ENCODE measurements at regions not wholly inside any gene's neighbourhood (a gene's known extent, or its start where the extent isn't known, plus 50 kb on each side); places are given as distances from the start of the nearest gene placed in this dataset.

- H3K79me2 ChIP-seq (ENCODE audit: insufficient read depth, low read length): no peaks in the 10 kb centered on the region
- DNase-seq (no peak), ATAC-seq (ENCODE audit: insufficient read depth, low read depth) (no peak)
- H3K9ac ChIP-seq (ENCODE audit: low read depth, low read length): no peak overlapping the region
- no peak overlapping the region for H2AFZ ChIP-seq (ENCODE audit: low read depth, low read length)
- H3K4me1 ChIP-seq (ENCODE audit: insufficient read depth, low read length): no peaks in the 10 kb centered on the region
- no peak overlapping the region for H3K27ac ChIP-seq (ENCODE audit: low read length)
- no peak overlapping the region for H3K4me2 ChIP-seq (ENCODE audit: insufficient read depth, low read length)
- no peaks in the 10 kb centered on the region for H3K36me3 ChIP-seq (ENCODE audit: insufficient read depth, low read length)
- no peaks in the 10 kb centered on the region for H4K20me1 ChIP-seq (ENCODE audit: insufficient read depth, low read length)
- TF ChIP-seq CTCF (IDR thresholded peaks at IDR 0.05; ENCODE audit: borderline replicate concordance, extremely low read depth, low read length, poor library complexity, severe bottlenecking) (no peak), EZH2 (IDR thresholded peaks at IDR 0.05; ENCODE audit: borderline replicate concordance, low read depth, low read length, severe bottlenecking) (no peak)
- H3K4me3 ChIP-seq (ENCODE audit: low read depth in 1 of 2, low read length in 2 of 2): no peak overlapping the region
- no peaks in the 10 kb centered on the region for H3K27me3 ChIP-seq (ENCODE audit: insufficient read depth, low read length, poor library complexity)
- no peaks in the 10 kb centered on the region for H3K9me3 ChIP-seq (ENCODE audit: insufficient read depth, low read length, severe bottlenecking)
These were observed 198.5 kb upstream of the C11orf87 start for GRCh38 chr11:109223451-109223850.

GRCh38 chr11:109229682-109230081 is 192.3 kb upstream of the C11orf87 start:
- no peaks in the 10 kb centered on the region for H3K4me1 ChIP-seq (ENCODE audit: insufficient read depth, low read length)
- no peak overlapping the region for H3K9ac ChIP-seq (ENCODE audit: low read depth, low read length)
- H4K20me1 ChIP-seq (ENCODE audit: insufficient read depth, low read length): no peaks in the 10 kb centered on the region
- no peaks in the 10 kb centered on the region for H3K9me3 ChIP-seq (ENCODE audit: insufficient read depth, low read length, severe bottlenecking)
- H3K4me2 ChIP-seq (ENCODE audit: insufficient read depth, low read length): no peak overlapping the region
- no peak overlapping the region for H3K4me3 ChIP-seq (ENCODE audit: low read depth in 1 of 2, low read length in 2 of 2)
- H3K27ac ChIP-seq (ENCODE audit: low read length): no peak overlapping the region
- no peaks in the 10 kb centered on the region for H3K79me2 ChIP-seq (ENCODE audit: insufficient read depth, low read length)
- TF ChIP-seq CTCF (IDR thresholded peaks at IDR 0.05; ENCODE audit: borderline replicate concordance, extremely low read depth, low read length, poor library complexity, severe bottlenecking): no peak
- TF ChIP-seq EZH2 (IDR thresholded peaks at IDR 0.05; ENCODE audit: borderline replicate concordance, low read depth, low read length, severe bottlenecking): no peak
- DNase-seq (no peak), ATAC-seq (ENCODE audit: insufficient read depth, low read depth) (no peak)
- H3K27me3 ChIP-seq (ENCODE audit: insufficient read depth, low read length, poor library complexity): no peaks in the 10 kb centered on the region
- no peak overlapping the region for H2AFZ ChIP-seq (ENCODE audit: low read depth, low read length)
- no peaks in the 10 kb centered on the region for H3K36me3 ChIP-seq (ENCODE audit: insufficient read depth, low read length)

GRCh38 chr11:109236188-109236587 is 185.8 kb upstream of the C11orf87 start:
- Histone ChIP-seq H3K9me3 (ENCODE audit: insufficient read depth, low read length, severe bottlenecking) (no peaks in the 10 kb centered on the region), H2AFZ (ENCODE audit: low read depth, low read length) (no peak overlapping the region), H3K79me2 (ENCODE audit: insufficient read depth, low read length) (no peaks in the 10 kb centered on the region), H4K20me1 (ENCODE audit: insufficient read depth, low read length) (no peaks in the 10 kb centered on the region), H3K4me1 (ENCODE audit: insufficient read depth, low read length) (no peaks in the 10 kb centered on the region), H3K36me3 (ENCODE audit: insufficient read depth, low read length) (no peaks in the 10 kb centered on the region), H3K4me3 (ENCODE audit: low read depth in 1 of 2, low read length in 2 of 2) (no peak overlapping the region), H3K9ac (ENCODE audit: low read depth, low read length) (no peak overlapping the region), H3K27me3 (ENCODE audit: insufficient read depth, low read length, poor library complexity) (no peaks in the 10 kb centered on the region), H3K27ac (ENCODE audit: low read length) (no peak overlapping the region), H3K4me2 (ENCODE audit: insufficient read depth, low read length) (no peak overlapping the region)
- DNase-seq: no peak
- ATAC-seq (ENCODE audit: insufficient read depth, low read depth): no peak
- TF ChIP-seq CTCF (IDR thresholded peaks at IDR 0.05; ENCODE audit: borderline replicate concordance, extremely low read depth, low read length, poor library complexity, severe bottlenecking) (no peak), EZH2 (IDR thresholded peaks at IDR 0.05; ENCODE audit: borderline replicate concordance, low read depth, low read length, severe bottlenecking) (no peak)

GRCh38 chr11:109236696-109237095 is 185.3 kb upstream of the C11orf87 start:
- Histone ChIP-seq H3K4me3 (ENCODE audit: low read depth in 1 of 2, low read length in 2 of 2) (no peak overlapping the region), H3K9me3 (ENCODE audit: insufficient read depth, low read length, severe bottlenecking) (no peaks in the 10 kb centered on the region), H3K79me2 (ENCODE audit: insufficient read depth, low read length) (no peaks in the 10 kb centered on the region), H4K20me1 (ENCODE audit: insufficient read depth, low read length) (no peaks in the 10 kb centered on the region), H3K27me3 (ENCODE audit: insufficient read depth, low read length, poor library complexity) (no peaks in the 10 kb centered on the region), H3K4me1 (ENCODE audit: insufficient read depth, low read length) (no peaks in the 10 kb centered on the region), H3K27ac (ENCODE audit: low read length) (no peak overlapping the region), H3K4me2 (ENCODE audit: insufficient read depth, low read length) (no peak overlapping the region), H2AFZ (ENCODE audit: low read depth, low read length) (no peak overlapping the region), H3K9ac (ENCODE audit: low read depth, low read length) (no peak overlapping the region), H3K36me3 (ENCODE audit: insufficient read depth, low read length) (no peaks in the 10 kb centered on the region)
- TF ChIP-seq EZH2 (IDR thresholded peaks at IDR 0.05; ENCODE audit: borderline replicate concordance, low read depth, low read length, severe bottlenecking) (no peak), CTCF (IDR thresholded peaks at IDR 0.05; ENCODE audit: borderline replicate concordance, extremely low read depth, low read length, poor library complexity, severe bottlenecking) (no peak)
- no peak for DNase-seq
- no peak for ATAC-seq (ENCODE audit: insufficient read depth, low read depth)
